A673 (cell line): ENCODE measurements at regions not wholly inside any gene's neighbourhood (a gene's known extent, or its start where the extent isn't known, plus 50 kb on each side); places are given as distances from the start of the nearest gene placed in this dataset.

Source experiments
- BruUV-seq: library from RNA; stranded (reverse); fragments of 400-500 nt; replicated peaks from 2 replicates; lab custom pipeline; 2021; lab: Mats Ljungman, UMichigan
- CTCF ChIA-PET: fragments of 300-600 bp; sonication (Branson Sonifier 250); formaldehyde crosslinking; loops from one replicate; lab custom pipeline; 2022; ENCODE audit warnings: antibody characterized with exemption; lab: Charles Lee
- POLR2A ChIA-PET: fragments of 300-600 bp; sonication (Branson Sonifier 250); formaldehyde crosslinking; loops from one replicate; lab custom pipeline; 2022; ENCODE audit warnings: antibody characterized with exemption; ENCODE audit not compliant: low non-redundant PET; lab: Charles Lee
- DNase-seq: peaks from one replicate; pipeline ENCODE4 v3.0.0-alpha.2; 2015; ENCODE audit warnings: low spot score
- H3K27ac ChIP-seq: fragments of 200-600 bp; sonication (generic); 2 replicates; pipeline ENCODE4 v1.5.1; 2016; ENCODE audit warnings: mixed run types, low read depth, mild to moderate bottlenecking, mixed read lengths, antibody characterized with exemption, low read length; ENCODE audit not compliant: poor library complexity, severe bottlenecking
- H3K27me3 ChIP-seq: fragments of 200-600 bp; sonication (generic); replicated peaks from 2 replicates; pipeline ENCODE4 v1.6.1; 2017; ENCODE audit warnings: mixed run types, low read depth, mild to moderate bottlenecking, mixed read lengths, antibody characterized with exemption, low read length; ENCODE audit not compliant: insufficient read depth, poor library complexity
- H3K36me3 ChIP-seq: fragments of 200-600 bp; sonication (generic); 2 replicates; pipeline ENCODE4 v1.6.1; 2016; ENCODE audit warnings: mixed run types, mild to moderate bottlenecking, mixed read lengths, antibody characterized with exemption, low read length; ENCODE audit not compliant: insufficient read depth, poor library complexity, severe bottlenecking
- H3K4me1 ChIP-seq: fragments of 200-600 bp; sonication (generic); 2 replicates; pipeline ENCODE4 v1.6.1; 2017; ENCODE audit warnings: mixed run types, mild to moderate bottlenecking, mixed read lengths, antibody characterized with exemption, low read length; ENCODE audit not compliant: insufficient read depth, poor library complexity, severe bottlenecking
- H3K4me3 ChIP-seq: fragments of 200-600 bp; sonication (generic); 2 replicates; pipeline ENCODE4 v1.5.1; 2016; ENCODE audit warnings: low read depth, mixed run types, mild to moderate bottlenecking, mixed read lengths, low read length; ENCODE audit not compliant: poor library complexity, severe bottlenecking
- H3K9me3 ChIP-seq: fragments of 200-600 bp; sonication (generic); 2 replicates; pipeline ENCODE4 v1.6.1; 2016; ENCODE audit warnings: mixed run types, low read depth, mild to moderate bottlenecking, mixed read lengths, antibody characterized with exemption, low read length; ENCODE audit not compliant: poor library complexity, severe bottlenecking
- EZH2 ChIP-seq: fragments of 200-600 bp; sonication (generic); IDR thresholded peaks from 2 replicates; pipeline ENCODE4 v1.6.1; 2017; ENCODE audit warnings: borderline replicate concordance, low read depth, mild to moderate bottlenecking, mixed read lengths, antibody characterized with exemption, low read length; ENCODE audit not compliant: poor library complexity, severe bottlenecking
- intact Hi-C: fragments of 100-400 bp; cut with micrococcal nuclease; formaldehyde crosslinking; loops from one replicate; pipeline ENCODE4 v1.10.0; 2022; ENCODE audit not compliant: unreplicated experiment
- TF ChIP-seq, protein P1 (sequence below): fragments of 300-800, 200-600 bp; sonication (generic); conservative IDR thresholded peaks from 2 replicates; pipeline ENCODE4 v1.5.1; 2017; ENCODE audit warnings: low read depth, mild to moderate bottlenecking, antibody characterized with exemption, low read length, moderate library complexity, mixed read lengths

- no peak for TF ChIP-seq EZH2
- TF ChIP-seq, protein P1, sequence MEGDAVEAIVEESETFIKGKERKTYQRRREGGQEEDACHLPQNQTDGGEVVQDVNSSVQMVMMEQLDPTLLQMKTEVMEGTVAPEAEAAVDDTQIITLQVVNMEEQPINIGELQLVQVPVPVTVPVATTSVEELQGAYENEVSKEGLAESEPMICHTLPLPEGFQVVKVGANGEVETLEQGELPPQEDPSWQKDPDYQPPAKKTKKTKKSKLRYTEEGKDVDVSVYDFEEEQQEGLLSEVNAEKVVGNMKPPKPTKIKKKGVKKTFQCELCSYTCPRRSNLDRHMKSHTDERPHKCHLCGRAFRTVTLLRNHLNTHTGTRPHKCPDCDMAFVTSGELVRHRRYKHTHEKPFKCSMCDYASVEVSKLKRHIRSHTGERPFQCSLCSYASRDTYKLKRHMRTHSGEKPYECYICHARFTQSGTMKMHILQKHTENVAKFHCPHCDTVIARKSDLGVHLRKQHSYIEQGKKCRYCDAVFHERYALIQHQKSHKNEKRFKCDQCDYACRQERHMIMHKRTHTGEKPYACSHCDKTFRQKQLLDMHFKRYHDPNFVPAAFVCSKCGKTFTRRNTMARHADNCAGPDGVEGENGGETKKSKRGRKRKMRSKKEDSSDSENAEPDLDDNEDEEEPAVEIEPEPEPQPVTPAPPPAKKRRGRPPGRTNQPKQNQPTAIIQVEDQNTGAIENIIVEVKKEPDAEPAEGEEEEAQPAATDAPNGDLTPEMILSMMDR: no peak
- H3K9me3 ChIP-seq: no peaks in the 10 kb centered on the region
- POLR2A ChIA-PET: no interaction called here
- H3K27me3 ChIP-seq: no peaks in the 10 kb centered on the region
- intact Hi-C loops: no loop called here
- BruUV-seq: no TSS peak
- peaks cover 26% of the 10 kb centered on the region for H3K4me1 ChIP-seq
- H3K36me3 ChIP-seq: no peaks in the 10 kb centered on the region
- H3K27ac ChIP-seq: no peak overlapping the region
- no peak overlapping the region for H3K4me3 ChIP-seq
- CTCF ChIA-PET: no interaction called here
- DNase-seq: no peak
These were observed 142.1 kb downstream of the FAM124B start for GRCh38 chr2:224259831-224260230.

- CTCF ChIA-PET: no interaction called here
These were observed 143.8 kb downstream of the FAM124B start for GRCh38 chr2:224258059-224258458.

GRCh38 chr2:224257156-224257555 is 144.8 kb downstream of the FAM124B start:
- intact Hi-C loops: no loop called here
- TF ChIP-seq, protein P1: no peak
- no peak for TF ChIP-seq EZH2
- ChIA-PET POLR2A (no interaction called here), CTCF (no interaction called here)
- H3K27ac ChIP-seq: no peak overlapping the region
- no TSS peak for BruUV-seq
- no peaks in the 10 kb centered on the region for H3K9me3 ChIP-seq
- no peak overlapping the region for H3K4me3 ChIP-seq
- peaks cover 17% of the 10 kb centered on the region for H3K4me1 ChIP-seq
- DNase-seq: no peak
- H3K36me3 ChIP-seq: no peaks in the 10 kb centered on the region
- H3K27me3 ChIP-seq: no peaks in the 10 kb centered on the region

More at GRCh38 chr2:224258059-224258458, 143.8 kb downstream of the FAM124B start:
- H3K4me1 ChIP-seq: peaks cover 17% of the 10 kb centered on the region
- POLR2A ChIA-PET: no interaction called here
- H3K27me3 ChIP-seq: no peaks in the 10 kb centered on the region
- intact Hi-C loops: no loop called here
- BruUV-seq: no TSS peak
- no peak overlapping the region for H3K27ac ChIP-seq
- no peaks in the 10 kb centered on the region for H3K9me3 ChIP-seq
- H3K36me3 ChIP-seq: no peaks in the 10 kb centered on the region
- TF ChIP-seq, protein P1: no peak
- no peak for TF ChIP-seq EZH2
- no peak overlapping the region for H3K4me3 ChIP-seq
- no peak for DNase-seq
